LNCaP clone FGC (cell line): ENCODE measurements at regions not wholly inside any gene's neighbourhood (a gene's known extent, or its start where the extent isn't known, plus 50 kb on each side); places are given as distances from the start of the nearest gene placed in this dataset.

Source experiments
- DNase-seq: peaks from one replicate; pipeline ENCODE4 v3.0.0-alpha.2; 2011; ENCODE audit warnings: low read depth
- H3K4me3 ChIP-seq: 2 replicates; pipeline ENCODE4 v1.5.1; 2011; ENCODE audit warnings: mild to moderate bottlenecking, low read depth, low read length, control low read depth
- TF ChIP-seq, protein P1 (sequence below): IDR thresholded peaks from 2 replicates; pipeline ENCODE4 v1.5.1; 2012; ENCODE audit warnings: mild to moderate bottlenecking; ENCODE audit not compliant: control insufficient read depth, insufficient read depth; ENCODE audit errors: extremely low read depth

- DNase-seq = no peak
- H3K4me3 ChIP-seq = no peak overlapping the region
- TF ChIP-seq, protein P1, sequence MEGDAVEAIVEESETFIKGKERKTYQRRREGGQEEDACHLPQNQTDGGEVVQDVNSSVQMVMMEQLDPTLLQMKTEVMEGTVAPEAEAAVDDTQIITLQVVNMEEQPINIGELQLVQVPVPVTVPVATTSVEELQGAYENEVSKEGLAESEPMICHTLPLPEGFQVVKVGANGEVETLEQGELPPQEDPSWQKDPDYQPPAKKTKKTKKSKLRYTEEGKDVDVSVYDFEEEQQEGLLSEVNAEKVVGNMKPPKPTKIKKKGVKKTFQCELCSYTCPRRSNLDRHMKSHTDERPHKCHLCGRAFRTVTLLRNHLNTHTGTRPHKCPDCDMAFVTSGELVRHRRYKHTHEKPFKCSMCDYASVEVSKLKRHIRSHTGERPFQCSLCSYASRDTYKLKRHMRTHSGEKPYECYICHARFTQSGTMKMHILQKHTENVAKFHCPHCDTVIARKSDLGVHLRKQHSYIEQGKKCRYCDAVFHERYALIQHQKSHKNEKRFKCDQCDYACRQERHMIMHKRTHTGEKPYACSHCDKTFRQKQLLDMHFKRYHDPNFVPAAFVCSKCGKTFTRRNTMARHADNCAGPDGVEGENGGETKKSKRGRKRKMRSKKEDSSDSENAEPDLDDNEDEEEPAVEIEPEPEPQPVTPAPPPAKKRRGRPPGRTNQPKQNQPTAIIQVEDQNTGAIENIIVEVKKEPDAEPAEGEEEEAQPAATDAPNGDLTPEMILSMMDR = no peak
Measured at GRCh38 chr2:34995196-34995595, 1360.4 kb upstream of the CRIM1 start.

DNA sequence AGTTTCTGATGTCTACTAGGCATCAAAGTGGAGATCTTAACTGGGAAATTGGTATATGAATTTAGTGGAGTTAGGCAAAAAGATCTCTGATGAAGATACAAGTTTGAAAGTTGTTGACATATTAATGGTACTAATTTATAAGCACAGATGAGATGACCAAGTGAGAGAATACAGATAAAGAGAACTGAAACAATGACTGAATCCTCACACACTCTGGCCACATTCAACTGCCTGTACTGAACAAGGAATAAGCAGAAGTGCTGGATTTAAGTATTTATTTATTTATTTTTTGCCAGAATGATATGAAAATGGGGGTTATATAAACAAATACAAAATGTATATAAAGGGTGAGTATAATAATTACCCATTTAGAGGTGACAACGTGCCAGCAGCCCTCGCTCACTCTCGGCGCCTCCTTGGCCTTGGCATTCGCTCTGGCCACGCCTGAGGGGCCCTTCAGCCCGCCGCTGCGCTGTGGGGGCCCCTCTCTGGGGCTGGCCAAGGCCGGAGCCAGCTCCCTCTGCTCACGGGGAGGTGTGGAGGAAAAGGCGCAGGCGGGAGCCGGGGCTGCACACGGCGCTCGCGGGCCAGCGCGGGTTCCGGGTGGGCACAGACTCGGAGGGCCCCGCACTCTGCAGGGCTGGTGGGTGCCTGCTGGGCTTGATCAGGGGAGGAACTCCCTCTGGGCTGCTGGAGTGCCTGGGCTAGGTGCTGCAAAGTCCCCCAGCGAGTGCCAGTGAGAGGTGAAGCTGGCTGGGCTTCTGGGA is 1363.9 kb upstream of the CRIM1 start:
- TF ChIP-seq, protein P1 = no peak
- H3K4me3 ChIP-seq = no peak overlapping the region
- DNase-seq = no peak

DNA sequence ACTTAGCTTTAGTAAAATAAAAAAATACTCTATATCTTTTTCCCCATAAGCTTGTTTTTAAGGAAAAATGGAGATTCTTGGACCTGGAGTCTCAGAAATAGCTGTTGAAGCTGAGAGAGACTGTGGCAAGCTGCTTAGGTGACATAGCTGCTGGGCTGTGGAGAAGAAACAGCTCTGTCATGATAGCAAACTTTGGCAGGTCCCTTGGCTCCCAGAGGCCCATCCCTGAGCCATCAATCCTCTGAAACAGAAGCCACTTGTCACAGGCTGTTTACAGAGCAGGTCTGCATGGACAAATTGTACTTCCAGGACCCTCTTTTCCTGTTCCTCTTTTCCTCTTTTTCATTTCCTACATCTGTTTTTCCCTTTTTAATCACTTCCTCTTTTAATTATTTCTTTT is 1370.1 kb upstream of the CRIM1 start:
- TF ChIP-seq, protein P1 = no peak

GRCh38 chr2:34980689-34981088 is 1374.9 kb upstream of the CRIM1 start:
- TF ChIP-seq, protein P1 = no peak
- DNase-seq = no peak

More for the DNA sequence above, 1370.1 kb upstream of the CRIM1 start:
- H3K4me3 ChIP-seq = no peak overlapping the region
- no peak for DNase-seq

GRCh38 chr2:34979148-34979547 is 1376.4 kb upstream of the CRIM1 start:
- TF ChIP-seq, protein P1 = no peak
- no peak for DNase-seq
- H3K4me3 ChIP-seq = no peak overlapping the region

More at GRCh38 chr2:34980689-34981088, 1374.9 kb upstream of the CRIM1 start:
- H3K4me3 ChIP-seq = no peak overlapping the region

DNA sequence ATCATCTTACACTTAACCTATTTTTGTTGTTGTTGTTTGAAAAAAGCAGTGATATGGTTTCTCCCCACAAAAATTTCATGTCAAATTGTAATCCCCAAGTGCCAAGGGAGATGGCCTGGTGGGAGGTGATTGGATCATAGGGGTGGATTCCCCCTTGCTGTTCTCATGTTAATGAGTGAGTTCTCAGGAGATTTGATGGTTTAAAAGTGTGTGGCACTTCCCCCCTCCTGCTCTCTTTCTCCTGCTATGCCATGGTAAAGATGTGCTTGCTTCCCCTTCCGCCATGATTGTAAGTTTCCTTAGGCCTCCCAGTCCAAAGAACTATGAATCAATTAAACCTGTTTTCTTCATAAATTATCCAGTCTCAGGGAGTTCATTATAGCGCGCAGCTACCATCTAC is 1362.7 kb upstream of the FAM98A start:
- no peak overlapping the region for H3K4me3 ChIP-seq
- TF ChIP-seq, protein P1 = no peak
- no peak for DNase-seq

DNA sequence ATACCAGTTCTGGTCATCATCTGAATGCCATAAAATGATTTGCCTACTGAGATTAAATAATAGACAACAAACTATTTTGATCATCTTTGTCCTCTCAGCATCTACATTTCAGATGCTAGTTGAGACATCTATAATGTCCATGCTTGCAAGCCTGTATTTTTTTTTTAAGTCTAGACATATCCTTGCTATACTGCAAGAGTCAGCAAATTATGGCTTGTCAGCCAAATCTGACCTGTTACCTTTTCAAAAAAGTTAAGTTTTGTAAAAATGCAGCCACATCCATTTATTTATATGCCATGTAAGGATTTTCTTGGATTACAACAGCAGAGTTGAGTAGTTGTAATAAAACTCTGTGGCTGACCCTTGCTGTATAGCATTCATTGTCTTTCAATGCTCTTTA is 1355.7 kb upstream of the FAM98A start:
- DNase-seq = no peak
- no peak overlapping the region for H3K4me3 ChIP-seq
- TF ChIP-seq, protein P1 = no peak
